GM04504 (cell line): ENCODE measurements at regions not wholly inside any gene's neighbourhood (a gene's known extent, or its start where the extent isn't known, plus 50 kb on each side); places are given as distances from the start of the nearest gene placed in this dataset.

Source experiments
- DNase-seq: peaks from one replicate; pipeline ENCODE4 v3.0.0-alpha.2; 2012; ENCODE audit warnings: low read depth

DNA sequence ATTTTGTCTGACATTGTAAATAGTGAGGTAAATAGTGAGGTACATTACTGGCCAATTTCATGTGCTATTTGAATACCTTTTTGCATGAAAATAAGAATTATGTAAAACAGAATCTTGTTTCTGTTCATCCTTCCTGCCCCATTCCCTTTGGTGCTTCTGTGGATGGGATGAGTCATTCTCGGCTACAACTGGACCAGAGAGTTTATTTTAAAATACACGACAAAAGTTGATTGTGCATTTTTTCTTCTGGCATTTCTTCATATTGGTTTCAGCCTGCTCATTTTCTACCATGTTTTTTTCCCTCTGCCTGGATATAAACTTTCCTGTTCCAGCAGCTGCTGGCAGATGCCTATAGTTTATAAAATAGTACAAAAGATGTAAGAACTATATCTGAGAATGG lies 107.5 kb downstream of the CYSLTR2 start:
- no peak for DNase-seq

GRCh38 chr13:48769107-48769704 lies 115.5 kb downstream of the CYSLTR2 start:
- peak; percentile 80 for DNase-seq

DNA sequence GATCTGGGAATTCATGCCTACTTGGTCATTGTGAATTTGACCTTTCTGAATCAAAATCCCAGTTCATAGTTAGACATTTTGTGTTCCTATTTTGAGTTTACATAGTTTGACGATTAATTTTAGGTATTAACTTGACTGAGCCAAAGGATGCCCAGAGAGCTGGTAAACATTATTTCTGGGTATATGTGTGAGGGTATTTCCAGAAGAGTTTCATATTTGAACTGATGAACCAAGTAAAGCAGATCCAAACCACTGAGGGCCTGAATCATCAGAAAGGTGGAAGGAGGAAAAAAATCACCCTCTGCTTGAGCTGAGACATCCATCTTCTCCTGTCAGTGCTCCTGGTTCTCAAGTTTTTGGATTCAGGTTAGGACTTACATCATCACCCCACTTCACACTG lies 116.6 kb downstream of the CYSLTR2 start:
- no peak for DNase-seq

DNA sequence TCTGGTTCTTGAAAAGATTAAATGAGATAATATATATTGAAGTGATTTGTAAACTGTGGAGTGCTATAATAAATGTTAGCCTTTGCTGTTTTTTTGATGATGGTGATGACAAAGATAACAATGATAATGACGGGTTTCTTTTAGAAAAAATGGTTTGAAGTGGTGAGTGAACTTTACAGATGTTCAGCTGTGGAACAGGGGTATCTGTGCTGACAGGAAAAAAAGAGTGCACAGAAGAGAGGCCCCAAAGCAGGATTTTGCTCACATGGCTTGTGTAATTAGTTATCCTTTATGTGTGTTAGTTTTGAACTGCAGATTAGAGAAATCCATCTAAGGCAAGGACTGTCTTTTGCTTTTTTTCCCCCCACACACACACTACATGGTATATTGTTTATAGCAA lies 119.2 kb downstream of the CYSLTR2 start:
- no peak for DNase-seq

DNA sequence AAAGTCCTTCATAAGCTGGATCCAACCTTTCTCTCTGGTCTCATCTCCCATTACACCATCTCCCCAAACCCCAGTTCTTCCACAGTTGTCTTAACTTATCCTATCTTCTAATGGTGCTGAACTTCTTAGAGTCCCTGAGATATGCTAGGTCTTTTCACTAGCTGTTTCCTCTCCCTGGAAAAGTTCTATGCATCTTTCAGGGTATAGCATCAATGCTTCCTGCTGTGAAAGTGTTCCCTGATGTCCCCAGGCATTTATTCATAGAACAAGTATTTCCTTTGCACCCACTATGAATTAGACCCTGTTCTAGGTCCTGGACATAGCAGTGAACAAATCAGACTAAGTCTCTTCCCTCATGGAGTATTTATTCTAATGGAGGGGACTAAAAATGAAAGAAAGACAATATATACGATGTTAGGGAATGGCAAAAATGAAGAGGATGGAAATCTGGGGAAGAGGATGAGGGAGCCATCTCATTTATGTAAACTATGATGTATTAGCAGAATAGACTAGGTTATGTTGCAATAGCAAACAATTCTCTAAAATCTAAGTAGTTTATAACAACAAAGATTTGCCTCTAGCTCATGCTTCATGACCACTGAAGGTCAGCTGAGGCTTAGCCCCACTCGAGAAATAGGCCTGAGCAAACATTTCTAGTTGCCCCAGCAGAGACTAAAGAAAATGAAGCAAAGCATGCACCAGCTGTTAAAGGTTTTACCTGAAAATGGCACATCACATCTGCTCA lies 120.0 kb downstream of the CYSLTR2 start:
- DNase-seq, result no peak

- DNase-seq, result peak; percentile 58
Measured at GRCh38 chr13:48775285-48775684, 121.6 kb downstream of the CYSLTR2 start.

DNA sequence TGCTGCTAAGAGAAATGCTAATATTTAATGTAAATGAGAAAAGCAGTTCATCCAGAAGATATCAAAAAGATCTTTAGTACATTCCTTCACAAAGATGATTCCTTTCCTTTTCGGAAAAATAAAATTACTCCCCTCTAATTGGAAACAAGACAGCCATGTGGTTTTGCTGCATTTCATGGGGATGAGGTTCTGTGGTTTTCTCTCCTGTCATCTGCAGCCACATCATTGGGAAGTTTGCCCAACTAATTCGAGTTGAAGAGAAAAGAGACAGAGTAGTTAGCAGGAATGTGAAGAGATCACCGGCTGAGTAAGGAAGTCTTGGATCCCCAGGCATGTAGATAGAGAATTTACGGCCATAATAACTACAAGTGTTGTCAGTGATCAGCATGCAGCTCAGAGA lies 122.1 kb downstream of the CYSLTR2 start:
- DNase-seq, result peak; percentile 97

GRCh38 chr13:48776401-48776800 lies 122.7 kb downstream of the CYSLTR2 start:
- DNase-seq, result no peak

- DNase-seq, result no peak
Measured at GRCh38 chr13:48778610-48779009, 124.9 kb downstream of the CYSLTR2 start.

DNA sequence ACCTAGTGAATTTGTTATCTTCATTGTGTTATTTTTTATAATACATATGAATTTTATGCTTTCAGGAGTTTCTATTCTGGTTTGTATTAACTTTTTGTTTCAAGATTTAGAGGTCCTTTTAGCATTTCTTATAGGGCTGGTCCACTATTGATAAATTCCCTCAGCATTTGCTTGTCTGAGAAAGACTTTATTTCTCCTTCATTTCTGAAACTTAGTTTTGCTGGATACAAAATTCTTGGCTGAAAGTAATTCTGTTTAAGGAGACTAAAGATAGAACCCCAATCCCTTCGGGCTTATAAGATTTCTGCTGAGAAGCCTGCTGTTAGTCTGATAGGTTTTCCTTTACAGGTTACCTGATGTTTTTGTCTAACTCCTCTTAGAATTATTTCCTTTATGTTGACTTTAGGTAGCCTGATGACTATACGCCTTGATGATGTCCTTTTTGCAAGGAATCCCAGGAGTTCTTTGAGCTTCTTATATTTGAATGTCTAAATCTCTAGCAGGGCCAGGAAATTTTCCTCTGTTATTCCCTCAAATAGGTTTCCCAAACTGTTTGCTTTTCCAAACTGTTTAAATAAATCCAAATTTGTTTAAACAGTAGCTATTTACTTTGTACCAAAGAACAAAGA lies 127.1 kb downstream of the CYSLTR2 start:
- DNase-seq, result no peak

DNA sequence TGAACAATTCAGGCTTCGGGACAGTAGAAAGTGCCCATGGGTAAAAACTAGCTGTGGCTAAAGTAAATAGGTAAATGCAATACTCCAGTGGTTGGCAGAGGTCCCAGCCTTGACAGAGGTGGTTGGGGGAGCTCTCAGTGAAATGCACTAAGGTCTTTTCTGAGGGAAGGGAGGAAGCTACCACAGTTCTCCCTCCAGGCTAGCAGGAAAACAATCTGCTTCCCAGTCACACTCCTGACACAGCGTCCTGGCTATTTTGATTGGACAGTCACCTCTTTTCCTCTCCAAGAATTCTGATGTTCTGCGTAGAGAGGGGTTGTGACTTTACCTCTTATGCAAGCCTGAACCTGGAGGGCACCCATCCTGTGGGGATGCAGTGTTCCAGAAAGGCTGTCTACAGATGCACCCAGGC lies 128.7 kb downstream of the CYSLTR2 start:
- no peak for DNase-seq

GRCh38 chr13:48783181-48783630 lies 129.5 kb downstream of the CYSLTR2 start:
- peak; percentile 87 for DNase-seq

GRCh38 chr13:48783695-48784230 lies 130.0 kb downstream of the CYSLTR2 start:
- DNase-seq, result no peak

- DNase-seq, result no peak
Measured at GRCh38 chr13:48784916-48785548, 131.3 kb downstream of the CYSLTR2 start.

GRCh38 chr13:48790199-48790598 lies 136.5 kb downstream of the CYSLTR2 start:
- DNase-seq, result no peak

- no peak for DNase-seq
Measured at GRCh38 chr13:48790966-48791365, 137.2 kb downstream of the CYSLTR2 start.

GRCh38 chr13:48797127-48797526 lies 143.4 kb downstream of the CYSLTR2 start:
- DNase-seq, result no peak

- no peak for DNase-seq
Measured at GRCh38 chr13:48797761-48798160, 144.0 kb downstream of the CYSLTR2 start.

DNA sequence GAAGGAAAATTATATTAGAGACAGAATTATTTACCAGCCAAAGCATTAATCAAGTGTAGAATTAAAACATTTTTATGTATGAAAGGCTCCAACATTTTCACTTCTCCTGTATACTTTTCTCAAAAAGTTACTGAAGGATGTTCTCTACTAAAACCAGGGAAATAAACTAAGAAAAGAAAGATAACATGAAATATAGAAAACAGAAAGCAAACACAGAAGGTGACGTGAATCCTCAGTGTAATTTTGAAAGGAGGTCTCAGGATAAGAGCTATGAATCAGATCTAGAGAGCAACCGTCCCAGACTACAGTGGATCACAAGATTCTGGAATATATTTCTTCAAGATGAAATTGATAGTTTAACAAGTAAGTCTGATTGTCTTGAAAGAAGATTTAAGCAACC lies 144.5 kb downstream of the CYSLTR2 start:
- DNase-seq, result no peak

DNA sequence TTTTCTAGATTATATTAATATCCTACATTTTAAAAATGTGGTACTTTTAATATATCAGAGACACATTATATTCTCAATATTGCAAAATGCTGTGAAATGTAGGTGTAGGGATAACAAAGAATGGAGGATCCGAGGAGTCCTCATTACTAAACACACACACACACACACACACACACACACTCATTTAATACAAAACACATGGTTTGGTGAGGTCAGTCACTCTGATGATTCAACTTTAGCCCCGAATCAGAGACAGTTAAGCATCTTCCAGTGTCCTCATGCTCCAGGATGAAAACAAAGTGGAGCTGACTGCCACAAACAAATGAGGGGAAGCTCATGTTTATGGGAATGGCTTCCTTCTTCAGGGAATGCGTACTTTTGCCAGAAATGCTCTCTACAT lies 147.5 kb downstream of the CYSLTR2 start:
- DNase-seq, result peak; percentile 66

- no peak for DNase-seq
Measured at GRCh38 chr13:48804821-48805601, 151.3 kb downstream of the CYSLTR2 start.

DNA sequence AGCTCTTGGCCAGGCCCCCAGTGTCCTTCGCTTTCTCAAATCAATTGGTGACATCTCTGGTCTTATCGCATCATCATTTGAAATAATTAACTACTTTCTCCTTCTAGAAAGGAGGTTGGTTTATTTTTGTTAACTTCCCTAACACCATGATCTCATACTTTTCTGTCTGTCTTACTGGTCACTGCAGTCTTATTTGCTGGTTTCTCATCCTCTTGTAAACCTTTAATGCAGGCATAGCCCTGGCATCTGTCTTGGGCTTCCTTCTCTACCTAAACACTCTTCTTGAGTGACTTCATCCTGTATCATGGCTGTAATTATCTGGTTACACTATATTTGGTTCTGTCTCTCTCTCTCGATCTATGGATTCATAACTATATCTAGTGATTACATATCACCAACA lies 152.8 kb downstream of the CYSLTR2 start:
- DNase-seq, result no peak
